Lower leg skin (tissue), 4 donors: ENCODE measurements at regions not wholly inside any gene's neighbourhood (a gene's known extent, or its start where the extent isn't known, plus 50 kb on each side); places are given as distances from the start of the nearest gene placed in this dataset.

Experiments used
- DNase-seq, 2 donors: peaks; one replicate each; pipeline ENCODE4 v3.0.0-alpha.2; 2019; ENCODE audit warnings: low spot score in 2 of 2
- H3K4me3 ChIP-seq: fragments of 200-600 bp; sonication (generic); 2 replicates; pipeline ENCODE4 v1.5.1; 2017; ENCODE audit warnings: mild to moderate bottlenecking, low read depth; ENCODE audit not compliant: poor library complexity, severe bottlenecking
- POLR2A ChIP-seq, 2 donors: fragments of 450-650 bp; IDR thresholded peaks; one replicate each; pipeline ENCODE4 v1.6.1; 2016 to 2017; ENCODE audit warnings: antibody characterized with exemption in 2 of 2, mild to moderate bottlenecking in 1 of 2, moderate library complexity in 1 of 2
- WGBS, 2 donors: methylation state at CpG; one replicate each; pipeline ENCODE4 v1.1.5; 2018; 5-methylcytosine and 5-hydroxymethylcytosine counted together
- intact Hi-C: fragments of 100-400 bp; cut with DNase I; formaldehyde crosslinking; loops from one replicate; pipeline ENCODE4 v1.15.0; 2023; ENCODE audit warnings: low total_unique reads
- TF ChIP-seq, protein P1 (sequence below), 3 donors: fragments of 450-650 bp; IDR thresholded peaks; one replicate each; pipeline ENCODE4 v1.5.1; 2016; ENCODE audit warnings: antibody characterized with exemption in 3 of 3, mild to moderate bottlenecking in 3 of 3, moderate library complexity in 2 of 3

DNA sequence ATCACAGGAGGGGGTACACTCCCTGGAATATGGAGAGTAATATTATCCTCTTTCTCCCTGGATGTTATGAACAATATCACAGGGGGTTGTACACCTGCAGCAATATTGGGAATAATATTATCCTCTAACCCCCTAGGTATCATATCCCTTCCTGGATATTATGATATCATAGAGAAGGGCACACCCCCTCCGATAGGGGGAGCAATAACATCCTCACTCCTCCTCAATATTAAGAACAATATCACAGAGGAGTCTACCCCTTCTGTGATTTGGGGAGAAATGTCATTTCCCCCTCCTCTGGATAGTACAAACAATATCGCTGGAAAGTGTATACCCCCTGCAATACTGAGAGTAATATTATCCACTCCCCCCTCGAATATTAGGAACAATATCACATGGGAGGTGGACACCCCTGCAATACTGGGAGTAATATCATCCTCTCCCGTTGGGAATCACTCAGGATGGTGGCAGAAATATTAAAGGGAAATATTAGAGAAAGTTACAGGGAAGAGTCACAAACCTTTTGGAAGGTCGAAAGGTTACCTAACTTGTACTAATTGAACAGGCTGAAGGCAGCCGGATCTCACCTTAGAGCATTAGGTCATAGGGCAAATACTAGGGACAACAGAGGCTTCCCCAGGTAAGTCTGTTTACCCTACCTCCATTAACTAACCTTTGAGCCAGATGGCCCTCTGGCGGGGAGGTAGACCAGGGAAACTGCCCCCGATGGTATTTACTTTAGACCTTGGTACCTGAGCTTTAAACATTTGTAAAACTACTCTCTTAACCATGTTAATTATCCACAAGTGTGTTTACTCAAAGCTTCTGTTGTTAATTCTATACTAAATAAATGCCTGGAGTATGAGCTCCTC is 57.5 kb upstream of the FREM1 start:
- TF ChIP-seq, protein P1, sequence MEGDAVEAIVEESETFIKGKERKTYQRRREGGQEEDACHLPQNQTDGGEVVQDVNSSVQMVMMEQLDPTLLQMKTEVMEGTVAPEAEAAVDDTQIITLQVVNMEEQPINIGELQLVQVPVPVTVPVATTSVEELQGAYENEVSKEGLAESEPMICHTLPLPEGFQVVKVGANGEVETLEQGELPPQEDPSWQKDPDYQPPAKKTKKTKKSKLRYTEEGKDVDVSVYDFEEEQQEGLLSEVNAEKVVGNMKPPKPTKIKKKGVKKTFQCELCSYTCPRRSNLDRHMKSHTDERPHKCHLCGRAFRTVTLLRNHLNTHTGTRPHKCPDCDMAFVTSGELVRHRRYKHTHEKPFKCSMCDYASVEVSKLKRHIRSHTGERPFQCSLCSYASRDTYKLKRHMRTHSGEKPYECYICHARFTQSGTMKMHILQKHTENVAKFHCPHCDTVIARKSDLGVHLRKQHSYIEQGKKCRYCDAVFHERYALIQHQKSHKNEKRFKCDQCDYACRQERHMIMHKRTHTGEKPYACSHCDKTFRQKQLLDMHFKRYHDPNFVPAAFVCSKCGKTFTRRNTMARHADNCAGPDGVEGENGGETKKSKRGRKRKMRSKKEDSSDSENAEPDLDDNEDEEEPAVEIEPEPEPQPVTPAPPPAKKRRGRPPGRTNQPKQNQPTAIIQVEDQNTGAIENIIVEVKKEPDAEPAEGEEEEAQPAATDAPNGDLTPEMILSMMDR (IDR thresholded peaks at IDR 0.05) = no peak
- TF ChIP-seq POLR2A (IDR thresholded peaks at IDR 0.05) = no peak
- WGBS, 2 donors = 88 to 95% methylated on average over 8 of the region's 8 CpGs
- DNase-seq = no peak
- intact Hi-C loops = no loop called here
- no peak overlapping the region for H3K4me3 ChIP-seq

DNA sequence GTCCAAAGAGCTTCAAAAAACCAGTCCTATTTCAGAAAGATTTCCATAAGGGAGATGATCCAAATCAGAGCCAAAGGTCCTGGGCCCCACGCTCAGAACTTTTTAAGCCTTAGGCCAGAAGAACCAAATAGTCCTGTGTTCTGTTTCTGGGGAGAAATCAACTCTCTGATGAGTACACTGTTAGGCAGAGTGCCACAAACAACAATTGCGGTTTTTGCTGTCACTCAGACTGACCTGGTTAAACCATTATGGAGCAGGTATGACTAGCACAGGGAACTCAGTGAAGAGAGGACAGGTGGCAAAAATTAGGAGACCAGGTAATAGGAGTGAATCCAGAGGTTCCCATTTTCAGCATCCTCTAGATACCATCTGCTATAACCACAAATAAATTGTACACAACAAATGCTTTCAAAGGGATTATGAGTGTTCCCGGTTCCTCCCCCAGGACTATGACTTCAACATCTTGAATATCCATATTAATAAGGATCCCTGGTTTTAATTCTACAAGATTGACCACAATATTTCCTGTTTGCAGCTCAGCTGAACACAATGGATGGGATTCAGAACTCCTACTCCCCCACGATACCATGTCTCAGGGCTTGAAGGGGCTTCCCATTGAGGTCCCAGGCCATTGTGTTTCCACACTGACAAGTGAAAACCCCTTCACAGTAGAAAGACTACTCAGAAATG is 52.1 kb upstream of the FREM1 start:
- 69 to 81% methylated on average over 4 of the region's 4 CpGs for WGBS, 2 donors
- no peak for DNase-seq
- TF ChIP-seq, protein P1 (IDR thresholded peaks at IDR 0.05) = no peak
- no peak for TF ChIP-seq POLR2A (IDR thresholded peaks at IDR 0.05)
- H3K4me3 ChIP-seq = no peak overlapping the region
- intact Hi-C loops = no loop called here

DNA sequence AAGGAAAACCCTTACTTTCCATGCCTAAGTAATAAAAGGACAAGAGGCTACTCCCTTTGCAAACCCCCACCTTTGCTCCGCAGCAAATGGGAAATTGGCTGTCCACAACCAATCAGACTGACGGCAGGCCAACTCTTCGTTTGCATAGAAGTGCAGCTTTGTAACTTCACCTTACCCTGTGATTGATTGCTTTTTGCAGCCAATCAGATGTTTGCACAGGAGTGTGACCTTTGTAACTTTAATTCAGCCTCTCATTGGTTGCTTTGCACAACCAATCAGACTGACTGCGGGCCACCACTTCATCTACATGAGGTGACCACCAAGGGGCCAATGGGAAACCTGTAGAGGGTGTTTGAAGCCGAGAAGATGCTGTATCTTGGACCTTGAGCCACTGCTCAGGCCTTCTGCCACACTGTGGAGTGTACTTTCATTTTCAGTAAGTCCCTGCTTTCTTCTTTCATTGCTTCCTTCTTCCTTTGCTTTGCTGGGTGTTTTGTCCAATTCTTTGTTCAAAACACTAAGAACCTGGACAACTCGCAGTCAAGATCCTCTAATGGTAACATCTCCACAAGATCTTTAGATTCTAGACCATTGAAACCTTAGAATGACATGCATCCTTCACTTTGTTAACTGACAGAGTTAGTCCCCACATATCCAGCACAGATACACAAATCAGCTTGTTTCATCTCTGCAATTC is 51.3 kb upstream of the FREM1 start:
- TF ChIP-seq, protein P1 (IDR thresholded peaks at IDR 0.05) = no peak
- no peak overlapping the region for H3K4me3 ChIP-seq
- whole genome bisulfite sequencing, 2 donors = 86 to 90% methylated on average over 6 of the region's 6 CpGs
- intact Hi-C loops = no loop called here
- DNase-seq = no peak

DNA sequence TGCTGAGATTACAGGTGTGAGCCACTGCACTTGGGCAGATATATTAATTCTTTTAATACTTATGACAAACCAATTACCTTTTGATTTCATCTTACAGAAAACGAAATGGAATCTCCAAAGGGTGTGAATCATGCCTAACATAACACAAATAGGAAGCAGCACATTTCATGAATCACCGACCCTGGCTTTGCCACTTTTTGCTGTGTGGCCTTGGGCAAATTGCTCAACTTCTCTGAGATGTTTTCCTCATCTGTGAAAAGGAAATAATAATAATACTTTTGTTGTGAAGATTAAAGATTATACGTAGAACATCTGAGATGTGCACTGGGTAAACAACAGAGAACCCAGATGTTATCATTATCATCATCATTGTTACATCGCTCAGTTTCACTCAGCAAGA is 50.7 kb upstream of the FREM1 start:
- 72 to 80% methylated on average over 4 of the region's 4 CpGs for WGBS, 2 donors
- no peak overlapping the region for H3K4me3 ChIP-seq
- intact Hi-C loops = no loop called here
- no peak for DNase-seq
- no peak for TF ChIP-seq POLR2A (IDR thresholded peaks at IDR 0.05)
- TF ChIP-seq, protein P1 (IDR thresholded peaks at IDR 0.05) = no peak
